WTC11 (cell line): ENCODE measurements at regions not wholly inside any gene's neighbourhood (a gene's known extent, or its start where the extent isn't known, plus 50 kb on each side); places are given as distances from the start of the nearest gene placed in this dataset.

ENCODE experiments used
- AR ChIP-seq: fragments of 250-450 bp; sonication (Bioruptor Pico); IDR thresholded peaks from 2 replicates; pipeline ENCODE4 v1.9.0; 2021; ENCODE audit warnings: mild to moderate bottlenecking
- CTCF ChIP-seq: fragments of 200-600 bp; IDR thresholded peaks from 2 replicates; pipeline ENCODE4 v1.8.0; 2022; ENCODE audit warnings: antibody characterized with exemption
- NR2C2 ChIP-seq: sonication (generic); formaldehyde crosslinking; IDR thresholded peaks from 2 replicates; pipeline ENCODE4 v1.8.0; 2022; ENCODE audit warnings: mild to moderate bottlenecking, missing genetic modification reagents
- NR3C1 ChIP-seq: sonication (generic); formaldehyde crosslinking; conservative IDR thresholded peaks from 2 replicates; pipeline ENCODE4 v1.8.1; 2023; ENCODE audit warnings: low read depth, mild to moderate bottlenecking, missing genetic modification reagents
- TP53 ChIP-seq: sonication (generic); formaldehyde crosslinking; IDR thresholded peaks from 2 replicates; pipeline ENCODE4 v1.8.1; 2023; ENCODE audit warnings: mild to moderate bottlenecking, missing genetic modification reagents
- USF2 ChIP-seq: sonication (generic); formaldehyde crosslinking; IDR thresholded peaks from 2 replicates; pipeline ENCODE4 v1.8.1; 2023; ENCODE audit warnings: mild to moderate bottlenecking, missing genetic modification reagents, moderate library complexity
- ZNF138 ChIP-seq: sonication (generic); formaldehyde crosslinking; conservative IDR thresholded peaks from 2 replicates; pipeline ENCODE4 v1.8.1; 2022; ENCODE audit warnings: mild to moderate bottlenecking, moderate library complexity, missing genetic modification reagents
- ZNF219 ChIP-seq: sonication (generic); formaldehyde crosslinking; IDR thresholded peaks from 2 replicates; pipeline ENCODE4 v1.8.0; 2023; ENCODE audit warnings: missing genetic modification reagents, mild to moderate bottlenecking, borderline replicate concordance
- TF ChIP-seq, protein P1 (sequence below): sonication (generic); formaldehyde crosslinking; IDR thresholded peaks from 2 replicates; pipeline ENCODE4 v1.8.0; 2022; ENCODE audit warnings: missing genetic modification reagents

DNA sequence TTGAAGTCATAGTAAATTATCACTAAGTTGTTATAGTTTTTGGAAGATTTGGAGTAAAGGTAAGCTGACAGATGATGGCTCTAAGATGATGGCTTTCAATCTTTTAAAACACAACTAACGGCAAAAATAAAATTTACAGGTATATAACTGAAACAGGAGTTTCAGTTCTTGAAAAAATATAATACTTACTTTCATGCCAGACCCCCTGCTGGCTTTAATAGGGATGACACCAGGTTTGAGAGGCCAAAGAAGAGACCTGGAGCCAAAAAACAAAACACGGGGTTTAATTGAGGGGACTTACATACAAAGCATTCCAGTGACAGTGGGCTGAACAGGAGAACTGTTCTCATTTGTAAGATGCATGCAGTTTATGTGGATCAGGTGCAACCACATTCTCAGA is 301.7 kb upstream of the PCSK5 start:
- no peak for TF ChIP-seq CTCF
- no peak for TF ChIP-seq AR (CRISPR knock-in tag)
- no peak for TF ChIP-seq ZNF219 (CRISPR knock-in tag)
- no peak for TF ChIP-seq TP53
- no peak for TF ChIP-seq NR2C2 (CRISPR knock-in tag)
- TF ChIP-seq, protein P1, sequence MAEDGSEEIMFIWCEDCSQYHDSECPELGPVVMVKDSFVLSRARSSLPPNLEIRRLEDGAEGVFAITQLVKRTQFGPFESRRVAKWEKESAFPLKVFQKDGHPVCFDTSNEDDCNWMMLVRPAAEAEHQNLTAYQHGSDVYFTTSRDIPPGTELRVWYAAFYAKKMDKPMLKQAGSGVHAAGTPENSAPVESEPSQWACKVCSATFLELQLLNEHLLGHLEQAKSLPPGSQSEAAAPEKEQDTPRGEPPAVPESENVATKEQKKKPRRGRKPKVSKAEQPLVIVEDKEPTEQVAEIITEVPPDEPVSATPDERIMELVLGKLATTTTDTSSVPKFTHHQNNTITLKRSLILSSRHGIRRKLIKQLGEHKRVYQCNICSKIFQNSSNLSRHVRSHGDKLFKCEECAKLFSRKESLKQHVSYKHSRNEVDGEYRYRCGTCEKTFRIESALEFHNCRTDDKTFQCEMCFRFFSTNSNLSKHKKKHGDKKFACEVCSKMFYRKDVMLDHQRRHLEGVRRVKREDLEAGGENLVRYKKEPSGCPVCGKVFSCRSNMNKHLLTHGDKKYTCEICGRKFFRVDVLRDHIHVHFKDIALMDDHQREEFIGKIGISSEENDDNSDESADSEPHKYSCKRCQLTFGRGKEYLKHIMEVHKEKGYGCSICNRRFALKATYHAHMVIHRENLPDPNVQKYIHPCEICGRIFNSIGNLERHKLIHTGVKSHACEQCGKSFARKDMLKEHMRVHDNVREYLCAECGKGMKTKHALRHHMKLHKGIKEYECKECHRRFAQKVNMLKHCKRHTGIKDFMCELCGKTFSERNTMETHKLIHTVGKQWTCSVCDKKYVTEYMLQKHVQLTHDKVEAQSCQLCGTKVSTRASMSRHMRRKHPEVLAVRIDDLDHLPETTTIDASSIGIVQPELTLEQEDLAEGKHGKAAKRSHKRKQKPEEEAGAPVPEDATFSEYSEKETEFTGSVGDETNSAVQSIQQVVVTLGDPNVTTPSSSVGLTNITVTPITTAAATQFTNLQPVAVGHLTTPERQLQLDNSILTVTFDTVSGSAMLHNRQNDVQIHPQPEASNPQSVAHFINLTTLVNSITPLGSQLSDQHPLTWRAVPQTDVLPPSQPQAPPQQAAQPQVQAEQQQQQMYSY (CRISPR knock-in tag), result no peak
- TF ChIP-seq NR3C1 (CRISPR knock-in tag), result no peak
- TF ChIP-seq ZNF138 (CRISPR knock-in tag), result no peak
- no peak for TF ChIP-seq USF2 (CRISPR knock-in tag)
